DMS 273 (cell line): ENCODE measurements at regions not wholly inside any gene's neighbourhood (a gene's known extent, or its start where the extent isn't known, plus 50 kb on each side); places are given as distances from the start of the nearest gene placed in this dataset.
"Not testable (repeated sequence)": the region's sequence is repeated elsewhere in the genome, so short reads cannot be mapped to it uniquely, and the experiment has no call there.

Experiments
- DNase-seq: peaks from one replicate; lab custom pipeline; 2025; ENCODE audit not compliant: unreplicated experiment; lab: John Stamatoyannopoulos, UW

DNA sequence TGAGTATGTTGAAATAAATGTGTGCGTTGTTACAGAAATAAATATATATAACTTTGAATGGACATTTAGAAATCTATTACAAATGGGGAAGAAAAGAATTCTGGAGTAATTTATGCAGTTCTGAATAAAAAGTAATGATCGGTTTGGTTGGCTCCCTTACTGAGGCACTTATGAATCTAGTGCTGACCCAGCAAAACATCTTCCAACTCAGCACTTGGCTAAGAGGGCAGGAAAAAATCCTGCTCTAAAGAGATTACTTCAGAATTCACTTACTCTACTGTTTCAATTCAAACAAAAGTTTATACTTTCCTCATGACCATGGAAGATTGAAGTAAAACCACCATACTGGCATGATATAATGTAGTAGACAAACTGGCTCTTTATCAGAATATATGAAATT, 123.9 kb upstream of the RXFP1 start:
- no peak for DNase-seq

DNA sequence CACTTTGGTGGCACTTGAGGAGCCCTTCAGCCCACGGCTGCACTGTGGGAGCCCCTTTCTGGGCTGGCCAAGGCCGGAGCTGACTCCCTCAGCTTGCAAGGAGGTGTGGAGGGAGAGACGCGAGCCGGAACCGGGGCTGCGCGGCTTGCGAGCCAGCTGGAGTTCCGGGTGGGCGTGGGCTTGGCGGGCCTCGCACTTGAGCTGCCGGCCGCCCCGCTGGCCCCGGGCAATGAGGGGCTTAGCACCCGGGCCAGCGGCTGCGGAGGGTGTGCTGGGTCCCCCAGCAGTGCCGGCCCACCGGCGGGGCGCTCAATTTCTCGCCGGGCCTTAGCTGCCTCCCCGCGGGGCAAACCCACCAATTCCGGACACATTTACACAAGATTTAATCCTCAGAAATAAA, 113.7 kb upstream of the RXFP1 start:
- DNase-seq: not testable (repeated sequence)

DNA sequence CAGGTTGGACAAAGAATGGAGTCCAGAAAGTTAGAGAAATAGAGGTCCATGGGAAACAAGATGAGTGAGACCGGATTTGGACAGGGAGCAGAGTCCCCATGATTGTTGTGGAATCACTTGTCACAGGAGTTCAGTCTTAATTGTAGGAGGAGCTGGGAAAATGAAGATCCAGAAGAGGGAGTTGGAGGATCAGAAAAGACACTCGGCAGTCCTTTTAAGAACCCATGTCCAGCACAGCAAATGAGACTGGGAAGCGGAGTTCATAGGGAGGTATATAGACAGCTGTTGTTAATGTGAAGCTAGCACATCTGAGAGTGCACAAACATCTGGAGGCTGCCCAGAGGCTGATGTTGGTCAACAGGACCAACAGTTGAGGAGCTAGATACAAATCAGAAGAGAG, 111.4 kb upstream of the RXFP1 start:
- DNase-seq: peak; percentile 0

DNA sequence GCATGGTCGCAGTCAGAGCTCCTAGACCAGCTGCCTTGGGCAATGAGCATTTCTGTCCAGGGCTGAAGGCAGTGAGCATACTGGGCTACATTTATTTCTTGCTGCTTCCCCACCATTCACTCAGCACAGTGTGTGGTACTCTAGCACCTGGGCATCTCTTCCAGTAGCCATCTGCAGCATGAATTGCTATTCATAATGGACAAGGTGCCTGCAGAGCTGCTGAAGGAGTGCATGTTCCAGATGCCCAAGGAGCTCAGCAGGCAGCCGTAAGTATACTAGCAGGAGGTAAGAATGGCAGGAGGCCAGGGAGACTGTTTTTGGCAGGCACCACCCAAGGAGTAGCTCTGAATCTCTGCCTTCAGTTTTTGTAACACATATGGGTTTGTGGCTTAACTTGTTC, 110.4 kb upstream of the RXFP1 start:
- DNase-seq: peak; percentile 1

DNA sequence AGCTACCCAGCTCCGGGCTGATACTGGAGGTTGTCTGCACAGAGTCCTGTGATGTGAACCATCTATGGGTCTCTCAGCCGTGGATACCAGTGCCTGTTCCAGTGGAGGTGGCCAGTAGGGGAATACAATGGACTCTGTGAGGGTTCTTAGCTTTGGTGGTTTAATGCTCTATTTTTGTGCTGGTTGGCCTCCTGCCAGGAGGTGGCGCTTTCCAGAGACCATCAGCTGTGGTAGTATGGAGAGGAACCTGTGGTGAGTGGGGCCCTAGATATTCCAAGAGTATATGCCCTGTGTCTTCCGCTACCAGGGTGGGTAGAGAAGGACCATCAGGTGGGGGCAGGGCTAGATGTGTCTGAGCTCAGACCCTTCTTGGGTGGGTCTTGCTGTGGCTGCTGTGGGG, 103.0 kb upstream of the RXFP1 start:
- DNase-seq: not testable (repeated sequence)

DNA sequence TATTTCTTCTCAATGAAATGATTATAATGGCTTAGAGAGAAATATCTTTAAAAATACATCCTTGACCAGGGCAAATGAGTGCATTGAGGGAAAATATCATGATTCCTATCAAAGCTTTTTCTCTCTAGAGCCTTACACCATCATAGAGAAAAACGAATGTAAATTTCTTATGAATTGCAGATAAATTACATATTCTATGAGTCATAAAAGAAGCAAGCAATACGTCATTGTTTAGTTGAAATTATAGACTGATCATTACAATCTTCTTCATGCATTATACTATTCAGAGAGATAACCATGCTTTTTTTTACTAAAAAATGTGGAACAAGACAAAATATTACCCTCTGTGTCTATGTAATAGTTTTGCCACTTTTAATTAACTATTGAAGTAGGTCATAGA, 100.9 kb upstream of the RXFP1 start:
- no peak for DNase-seq

DNA sequence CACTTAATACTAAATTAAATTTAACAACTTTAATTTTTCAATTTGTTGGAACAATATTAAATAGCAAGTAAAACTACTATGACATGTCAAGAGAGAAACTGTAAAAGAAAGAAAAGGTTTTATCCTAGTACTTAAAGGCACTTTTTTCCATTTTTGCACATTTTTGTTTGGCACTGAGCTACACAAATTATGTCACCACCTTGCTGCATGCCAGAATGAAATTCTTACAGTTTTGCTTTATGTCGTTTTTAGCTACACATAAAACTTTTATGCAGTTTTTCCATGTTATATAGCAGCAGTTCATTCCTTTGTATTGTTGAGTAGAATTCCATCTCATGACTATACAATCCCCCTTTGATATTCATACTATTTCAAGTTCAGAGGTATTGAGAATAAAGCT, 99.1 kb upstream of the RXFP1 start:
- DNase-seq: no peak

DNA sequence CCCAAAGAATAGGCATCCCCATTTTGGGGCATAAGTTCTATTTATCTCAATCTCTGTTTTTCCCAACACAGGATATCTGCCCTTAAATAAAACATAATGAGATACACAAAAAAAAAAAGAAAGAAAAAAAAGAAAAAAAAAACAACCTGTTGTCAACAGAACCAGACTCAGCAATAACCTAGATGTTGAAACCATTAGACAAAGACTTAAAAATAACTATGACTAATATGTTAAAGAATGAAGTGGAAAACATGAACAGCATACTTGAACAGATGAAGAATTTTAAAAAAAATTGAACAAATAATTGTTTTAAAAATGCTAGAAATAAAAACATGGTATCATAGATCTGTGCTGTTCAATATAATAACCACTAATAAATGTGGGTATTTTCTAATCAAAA, 93.4 kb upstream of the RXFP1 start:
- DNase-seq: no peak

DNA sequence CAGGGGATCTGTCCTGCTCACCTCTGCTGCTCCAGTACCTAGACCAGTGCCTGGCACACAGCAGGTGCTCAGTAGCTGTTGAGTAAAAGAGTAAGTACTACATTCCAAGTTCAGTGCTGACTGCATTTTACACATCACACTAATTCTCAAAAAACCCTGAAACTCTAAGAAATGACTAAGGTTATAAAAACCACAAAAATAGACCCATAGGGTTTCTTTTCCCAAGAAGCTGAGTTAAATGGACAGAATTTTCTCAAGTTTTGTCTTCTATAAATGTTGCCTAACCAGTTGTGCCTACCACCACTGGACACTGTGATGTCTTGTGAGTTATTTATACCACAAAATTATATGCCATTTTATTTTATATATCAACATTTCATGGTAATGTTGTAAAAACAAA, 78.9 kb upstream of the RXFP1 start:
- no peak for DNase-seq

DNA sequence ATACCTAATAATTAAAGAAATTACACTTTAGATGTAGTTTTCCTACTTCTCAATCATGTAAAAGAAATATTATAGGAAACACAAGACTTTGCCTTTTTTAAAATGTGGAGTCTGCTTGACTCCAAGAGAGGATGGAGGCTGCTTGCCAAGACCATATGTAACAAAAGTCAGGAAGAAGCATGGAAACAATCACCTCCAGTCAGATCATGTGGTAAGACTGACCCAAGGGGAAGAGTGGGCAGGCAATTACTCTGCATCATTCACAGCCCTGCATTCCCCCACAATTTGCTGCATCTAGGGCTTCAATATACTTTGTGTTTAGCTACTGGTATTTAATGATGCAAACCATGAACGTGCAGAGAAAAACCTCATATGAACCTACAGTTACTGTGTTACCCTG, 78.0 kb upstream of the RXFP1 start:
- no peak for DNase-seq

DNA sequence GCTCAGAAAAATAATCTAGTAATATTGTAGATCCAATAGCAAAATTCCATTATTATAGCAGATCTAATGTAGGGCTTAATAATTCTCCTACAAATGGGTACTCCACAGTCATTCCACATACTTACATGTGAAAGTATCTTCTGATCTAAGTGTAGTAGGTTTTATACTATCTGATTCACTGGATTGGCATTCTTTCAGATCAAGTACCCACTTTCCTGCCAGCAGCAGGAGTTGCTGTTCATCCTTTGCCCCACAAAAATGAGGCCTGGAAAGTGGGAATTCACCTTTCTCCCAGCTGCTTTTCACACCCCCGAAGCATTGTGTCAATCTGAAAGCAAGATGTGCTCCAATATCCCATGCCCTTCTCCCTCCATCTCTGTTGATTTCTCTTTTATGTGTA, 77.1 kb upstream of the RXFP1 start:
- DNase-seq: no peak

DNA sequence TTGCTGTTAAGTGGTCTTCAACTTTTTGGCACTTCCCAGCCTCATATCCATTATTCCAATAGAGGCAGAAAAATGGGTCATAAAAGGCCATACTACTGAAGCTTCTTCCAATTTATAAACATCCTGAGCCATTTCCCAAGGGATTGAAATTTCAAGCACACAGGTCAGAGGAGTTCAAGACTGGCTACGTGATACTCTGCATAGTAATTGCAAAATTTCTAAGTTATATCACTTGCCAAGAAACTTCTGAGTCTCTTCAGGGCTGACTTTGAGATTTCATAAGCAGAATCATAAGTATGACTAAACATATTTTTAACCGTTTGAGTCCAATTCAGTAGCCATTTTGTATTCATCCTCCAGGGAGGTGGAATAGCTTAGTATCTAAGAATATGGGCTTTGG, 75.6 kb upstream of the RXFP1 start:
- DNase-seq: no peak

DNA sequence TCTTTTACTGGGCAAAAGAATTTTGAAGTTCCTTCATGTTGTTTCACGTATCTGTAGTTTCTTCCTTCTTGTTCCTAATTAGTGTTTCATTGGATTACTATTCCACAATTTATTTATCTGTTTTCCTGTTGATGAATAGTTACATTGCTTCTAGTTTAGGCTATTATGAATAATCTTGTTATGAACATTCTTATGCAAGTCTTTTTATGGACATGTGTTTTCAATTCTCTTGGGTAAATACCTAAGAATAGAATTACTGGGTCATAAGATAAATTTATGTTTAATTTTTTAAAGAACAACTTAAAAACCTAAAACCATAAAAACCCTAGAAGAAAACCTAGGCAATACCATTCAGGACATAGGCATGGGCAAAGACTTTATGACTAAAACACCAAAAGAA, 70.9 kb upstream of the RXFP1 start:
- no peak for DNase-seq

DNA sequence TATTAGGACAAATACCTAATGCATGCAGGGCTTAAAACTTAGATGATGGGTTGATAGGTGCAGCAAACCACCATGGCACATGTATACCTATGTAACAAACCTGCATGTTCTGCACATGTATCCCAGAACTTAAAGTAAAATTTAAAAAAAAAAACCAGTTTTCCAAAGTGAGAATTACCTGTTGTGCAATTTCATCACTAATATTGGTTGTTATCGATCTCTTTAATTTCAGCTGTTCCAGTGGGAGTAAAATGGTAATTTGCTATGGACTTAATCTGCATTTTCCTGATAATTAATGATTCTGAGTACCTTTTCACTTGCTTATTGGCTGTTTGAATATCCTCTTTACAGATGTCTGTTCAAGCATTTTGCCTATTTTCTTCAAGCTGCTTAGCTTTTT, 69.6 kb upstream of the RXFP1 start:
- DNase-seq: not testable (repeated sequence)

DNA sequence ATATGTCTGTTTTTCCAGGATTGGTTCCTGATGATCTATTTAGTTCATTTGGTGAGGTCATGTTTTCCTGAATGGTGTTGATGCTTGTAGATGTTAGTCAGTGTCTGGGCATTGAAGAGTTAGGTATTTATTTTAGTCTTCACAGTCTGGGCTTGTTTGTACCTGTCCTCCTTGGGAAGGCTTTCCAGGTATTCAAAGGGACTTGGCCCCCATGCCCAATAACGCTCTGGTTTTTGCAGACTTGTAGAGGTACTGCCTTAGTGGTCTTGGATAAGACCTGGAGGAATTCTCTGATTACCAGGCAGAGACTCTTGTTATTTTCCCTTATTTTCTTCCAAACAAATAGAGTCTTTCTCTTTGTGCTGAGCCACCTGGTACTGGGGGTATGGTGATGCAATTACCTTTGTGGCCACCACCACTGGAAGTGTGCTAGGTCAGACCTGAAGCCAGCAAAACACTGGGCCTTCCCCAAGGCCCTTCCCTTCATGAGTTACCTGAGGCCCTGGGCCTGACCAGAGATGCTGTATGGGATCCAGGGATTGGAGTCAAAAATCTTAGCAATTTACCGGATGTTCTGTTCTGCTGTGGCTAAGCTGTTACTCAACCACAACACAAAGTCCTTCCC, 63.3 kb upstream of the RXFP1 start:
- DNase-seq: no peak

DNA sequence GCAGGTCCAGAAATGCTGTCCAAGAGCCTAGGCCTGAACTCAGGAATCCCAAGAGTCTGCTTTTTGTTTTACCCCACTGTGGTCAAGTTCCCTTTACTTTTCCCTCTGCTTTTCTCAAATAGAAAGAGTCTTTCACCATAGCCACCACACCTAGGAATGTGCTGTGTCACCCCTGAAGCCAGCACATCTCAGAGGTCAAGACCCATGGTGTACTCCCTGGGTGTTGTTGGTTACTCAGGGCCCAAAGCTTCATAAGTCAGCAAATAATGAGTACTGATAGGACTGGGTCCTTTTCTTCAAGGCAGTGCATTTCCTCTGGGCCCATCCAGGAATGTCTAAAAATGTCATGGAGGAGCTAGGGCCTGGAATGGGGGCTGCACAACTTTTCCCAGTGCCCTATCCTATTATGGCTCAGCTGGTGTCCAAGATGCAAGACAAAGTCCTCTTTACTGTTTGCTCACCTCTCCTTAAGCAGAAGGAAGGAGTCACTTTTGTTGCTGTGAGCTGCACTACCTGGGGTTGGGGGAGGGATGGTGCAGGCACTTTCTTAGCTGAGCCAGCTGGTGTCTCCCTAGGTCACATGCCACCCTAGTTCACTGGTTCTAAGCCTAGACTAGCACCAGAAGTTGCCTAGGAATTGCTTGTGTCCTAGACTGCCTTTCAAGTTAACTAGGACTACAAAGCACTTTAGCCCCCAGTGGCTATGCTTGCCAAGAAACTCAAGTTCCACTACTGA, 62.4 kb upstream of the RXFP1 start:
- no peak for DNase-seq

DNA sequence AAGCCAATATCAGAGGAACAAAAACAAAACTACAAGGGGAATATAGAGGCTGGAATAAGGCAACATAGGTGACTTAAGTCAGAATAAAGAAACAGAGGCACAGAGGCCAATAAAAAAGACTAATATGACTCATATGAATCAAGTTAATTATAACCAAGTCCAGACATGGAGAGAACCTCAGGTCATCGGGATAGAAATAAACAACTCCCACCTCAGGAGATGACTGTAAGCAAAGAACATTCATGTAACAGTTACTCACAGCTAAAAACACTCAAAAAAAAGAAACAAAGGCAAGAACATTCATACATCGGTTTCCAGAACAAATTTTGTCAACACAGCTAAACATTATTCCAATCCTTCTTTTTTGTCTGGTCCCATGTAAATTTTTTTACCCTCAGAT, 60.3 kb upstream of the RXFP1 start:
- no peak for DNase-seq

DNA sequence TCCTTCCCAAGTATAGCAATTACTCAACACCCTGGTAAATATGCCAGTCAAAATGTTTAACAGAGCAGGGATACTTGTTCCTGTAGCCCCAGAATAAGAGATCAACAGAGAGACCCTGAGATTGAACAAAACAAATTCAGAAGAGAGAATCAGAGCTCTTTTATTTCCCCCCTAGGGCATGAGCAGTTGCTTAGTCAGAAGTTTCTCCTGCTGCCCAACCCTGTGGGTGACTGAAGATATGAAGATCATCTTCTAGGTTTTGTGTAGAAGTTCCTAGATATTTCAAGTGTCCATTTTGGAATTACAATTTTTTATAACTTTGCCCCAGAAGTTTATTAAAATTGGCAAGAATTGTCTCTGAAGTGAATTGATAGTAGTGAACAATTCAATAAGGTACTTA, 59.1 kb upstream of the RXFP1 start:
- no peak for DNase-seq
